Liver (tissue), 3 donors: ENCODE measurements at regions not wholly inside any gene's neighbourhood (a gene's known extent, or its start where the extent isn't known, plus 50 kb on each side); places are given as distances from the start of the nearest gene placed in this dataset.

Experiments used
- CTCF ChIP-seq: fragments of 150-350 bp; IDR thresholded peaks from 2 replicates; pipeline ENCODE4 v1.5.1; 2017; ENCODE audit warnings: improper control_type of control experiment, low read depth, low read length; ENCODE audit not compliant: missing input control
- JUND ChIP-seq, 2 donors: IDR thresholded peaks; 2 replicates each; pipeline ENCODE4 v1.6.1; 2016; ENCODE audit warnings: antibody characterized with exemption in 2 of 2
- donor health status: healthy.
- donor health status: healthy.

GRCh38 chr18:70390371-70391090 is 101.7 kb downstream of the SOCS6 start:
- TF ChIP-seq CTCF (no peak), JUND (IDR thresholded peaks at IDR 0.05) (no peak)
